NB4 (cell line): ENCODE measurements at regions not wholly inside any gene's neighbourhood (a gene's known extent, or its start where the extent isn't known, plus 50 kb on each side); places are given as distances from the start of the nearest gene placed in this dataset.

ENCODE experiments used
- CTCF ChIP-seq: IDR thresholded peaks from one replicate; pipeline ENCODE4 v1.5.1; 2012; ENCODE audit warnings: low read depth, low read length
- MAX ChIP-seq: IDR thresholded peaks from 2 replicates; pipeline ENCODE4 v1.6.1; 2011; ENCODE audit warnings: low read depth, low read length
- POLR2A ChIP-seq: IDR thresholded peaks from 2 replicates; pipeline ENCODE4 v1.6.1; 2011; ENCODE audit warnings: mild to moderate bottlenecking; ENCODE audit not compliant: insufficient read length; ENCODE audit errors: extremely low read depth

- TF ChIP-seq POLR2A: no peak
- TF ChIP-seq MAX: no peak
- TF ChIP-seq CTCF: no peak
These were observed 622.1 kb downstream of the SPRY1 start for GRCh38 chr4:124018383-124019317.
